ENCODE measurements at regions not wholly inside any gene's neighbourhood (a gene's known extent, or its start where the extent isn't known, plus 50 kb on each side); places are given as distances from the start of the nearest gene placed in this dataset.

DNA sequence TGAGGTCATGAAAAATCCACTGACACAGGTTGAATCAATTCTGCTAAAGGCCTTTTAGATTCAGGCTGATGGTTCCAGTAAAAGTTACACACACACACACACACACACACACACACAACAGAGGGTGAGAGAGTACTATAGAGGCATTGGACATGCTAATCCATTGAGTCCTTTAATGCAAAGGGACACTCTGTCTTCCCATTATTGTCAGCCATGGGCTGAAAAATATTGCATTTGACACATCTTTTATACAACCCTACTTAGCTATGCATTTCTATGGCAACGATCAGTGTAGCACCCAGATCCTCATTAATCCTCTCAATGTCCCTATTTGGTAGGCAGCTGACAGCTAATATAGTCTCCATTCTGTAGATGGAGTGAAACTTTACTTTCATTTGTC is 440.8 kb upstream of the RGPD4 start:
- TF ChIP-seq, protein P1, sequence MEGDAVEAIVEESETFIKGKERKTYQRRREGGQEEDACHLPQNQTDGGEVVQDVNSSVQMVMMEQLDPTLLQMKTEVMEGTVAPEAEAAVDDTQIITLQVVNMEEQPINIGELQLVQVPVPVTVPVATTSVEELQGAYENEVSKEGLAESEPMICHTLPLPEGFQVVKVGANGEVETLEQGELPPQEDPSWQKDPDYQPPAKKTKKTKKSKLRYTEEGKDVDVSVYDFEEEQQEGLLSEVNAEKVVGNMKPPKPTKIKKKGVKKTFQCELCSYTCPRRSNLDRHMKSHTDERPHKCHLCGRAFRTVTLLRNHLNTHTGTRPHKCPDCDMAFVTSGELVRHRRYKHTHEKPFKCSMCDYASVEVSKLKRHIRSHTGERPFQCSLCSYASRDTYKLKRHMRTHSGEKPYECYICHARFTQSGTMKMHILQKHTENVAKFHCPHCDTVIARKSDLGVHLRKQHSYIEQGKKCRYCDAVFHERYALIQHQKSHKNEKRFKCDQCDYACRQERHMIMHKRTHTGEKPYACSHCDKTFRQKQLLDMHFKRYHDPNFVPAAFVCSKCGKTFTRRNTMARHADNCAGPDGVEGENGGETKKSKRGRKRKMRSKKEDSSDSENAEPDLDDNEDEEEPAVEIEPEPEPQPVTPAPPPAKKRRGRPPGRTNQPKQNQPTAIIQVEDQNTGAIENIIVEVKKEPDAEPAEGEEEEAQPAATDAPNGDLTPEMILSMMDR (IDR thresholded peaks at IDR 0.05; ENCODE audit: insufficient read depth, low read length) = no peak
- TF ChIP-seq REST (IDR thresholded peaks at IDR 0.05; ENCODE audit: insufficient replicate concordance, low read depth) = no peak

Measured in HL-60 (cell line).